Activated naive CD4-positive, alpha-beta T cell treated with Interleukin-2 at 50 U/mL for 16 hours (primary cell): ENCODE measurements at regions not wholly inside any gene's neighbourhood (a gene's known extent, or its start where the extent isn't known, plus 50 kb on each side); places are given as distances from the start of the nearest gene placed in this dataset.

Experiments
- DNase-seq: peaks from one replicate; pipeline ENCODE4 v3.0.0-alpha.2; 2020

- DNase-seq: no peak
These were observed 242.9 kb upstream of the PLEKHG7 start for GRCh38 chr12:92459850-92460249.

GRCh38 chr12:92458996-92459395, 243.8 kb upstream of the PLEKHG7 start:
- no peak for DNase-seq

- DNase-seq: no peak
These were observed 245.2 kb upstream of the PLEKHG7 start for GRCh38 chr12:92457458-92458180.

GRCh38 chr12:92452763-92453162, 250.0 kb upstream of the PLEKHG7 start:
- DNase-seq: no peak

GRCh38 chr12:92446083-92446460, 256.7 kb upstream of the PLEKHG7 start:
- no peak for DNase-seq

DNA sequence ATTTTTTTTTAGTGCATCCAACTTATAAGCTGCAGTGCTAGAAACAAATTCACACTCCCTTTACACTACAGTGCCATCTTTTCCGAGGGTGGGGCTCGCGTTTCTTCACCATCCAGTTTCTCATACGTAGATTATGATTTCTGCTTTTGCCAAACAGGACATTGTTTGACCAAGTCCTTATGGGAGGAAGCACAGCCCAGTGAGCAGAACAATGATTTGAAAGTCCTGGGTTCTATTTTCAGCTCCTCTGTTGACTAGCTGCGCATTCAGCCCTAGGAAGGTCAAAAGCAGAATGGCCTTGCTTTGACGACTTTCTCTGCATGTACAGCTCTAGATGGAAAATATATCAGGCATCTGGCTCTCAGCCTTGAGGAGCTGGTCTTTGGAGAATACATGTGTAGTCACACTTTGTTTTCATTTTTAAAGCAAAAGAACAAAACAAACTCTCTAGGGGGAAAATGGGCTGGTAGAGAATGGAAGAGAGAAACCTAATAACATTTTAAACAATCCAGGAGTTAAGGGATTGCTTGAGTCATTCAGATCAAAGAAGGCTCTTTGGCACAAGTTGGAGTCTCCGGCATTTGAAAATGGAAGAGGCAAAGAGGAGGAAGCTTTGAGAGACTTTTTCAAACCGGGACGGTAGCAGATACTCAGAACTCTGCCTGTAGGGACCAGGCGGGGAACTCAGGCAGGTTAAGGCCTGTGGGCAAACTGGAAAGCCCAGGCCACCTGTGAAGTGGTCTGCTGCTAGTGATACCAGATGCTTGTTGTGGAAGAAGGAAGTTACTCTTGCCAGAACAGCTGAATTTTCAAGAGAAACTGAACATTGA, 257.3 kb upstream of the PLEKHG7 start:
- no peak for DNase-seq

DNA sequence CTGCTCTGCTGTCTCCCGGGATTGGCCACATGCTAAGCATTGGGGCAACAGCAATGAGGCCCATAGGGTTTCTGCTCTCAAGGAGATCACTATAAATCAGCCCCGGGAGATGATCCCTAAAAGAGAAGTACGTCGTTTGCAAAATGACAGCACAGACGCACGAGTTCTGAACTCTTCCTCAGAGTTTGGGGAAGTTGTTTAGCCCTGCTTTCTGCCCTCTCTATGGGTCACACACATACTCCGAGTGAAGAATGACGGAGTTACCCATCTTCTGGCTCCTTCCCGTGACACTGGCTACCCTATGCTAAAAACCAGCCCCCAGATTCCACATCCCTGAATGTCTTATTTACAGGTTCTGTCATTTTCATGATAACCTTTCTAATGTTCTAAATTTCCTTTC, 258.0 kb upstream of the PLEKHG7 start:
- no peak for DNase-seq

- no peak for DNase-seq
These were observed 260.0 kb upstream of the PLEKHG7 start for GRCh38 chr12:92442782-92443181.

- no peak for DNase-seq
These were observed 262.7 kb upstream of the PLEKHG7 start for GRCh38 chr12:92440072-92440471.

- DNase-seq: no peak
These were observed 263.4 kb upstream of the PLEKHG7 start for GRCh38 chr12:92439420-92439805.

- no peak for DNase-seq
These were observed 264.0 kb upstream of the PLEKHG7 start for GRCh38 chr12:92438641-92439419.

- no peak for DNase-seq
These were observed 265.3 kb upstream of the PLEKHG7 start for GRCh38 chr12:92437452-92437851.

DNA sequence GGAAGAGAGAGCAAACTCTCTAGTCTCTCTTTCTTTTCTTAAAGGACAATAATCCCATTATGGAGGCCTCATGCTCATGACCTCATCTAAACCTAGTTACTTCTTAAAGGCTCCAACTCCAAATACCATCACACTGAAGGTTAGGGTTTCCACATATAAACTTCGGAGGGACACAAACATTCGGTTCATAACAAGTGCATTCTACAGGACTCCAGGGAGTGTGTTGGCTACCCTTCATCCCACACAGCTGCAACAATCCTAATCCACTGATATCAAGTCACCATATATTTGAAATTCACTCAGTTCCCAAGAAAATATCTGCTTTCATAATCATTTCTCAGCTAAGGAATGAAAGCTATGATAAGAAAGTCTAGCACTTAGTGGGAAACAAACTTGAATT, 265.9 kb upstream of the PLEKHG7 start:
- no peak for DNase-seq

- DNase-seq: no peak
These were observed 268.2 kb upstream of the PLEKHG7 start for GRCh38 chr12:92434607-92435025.

DNA sequence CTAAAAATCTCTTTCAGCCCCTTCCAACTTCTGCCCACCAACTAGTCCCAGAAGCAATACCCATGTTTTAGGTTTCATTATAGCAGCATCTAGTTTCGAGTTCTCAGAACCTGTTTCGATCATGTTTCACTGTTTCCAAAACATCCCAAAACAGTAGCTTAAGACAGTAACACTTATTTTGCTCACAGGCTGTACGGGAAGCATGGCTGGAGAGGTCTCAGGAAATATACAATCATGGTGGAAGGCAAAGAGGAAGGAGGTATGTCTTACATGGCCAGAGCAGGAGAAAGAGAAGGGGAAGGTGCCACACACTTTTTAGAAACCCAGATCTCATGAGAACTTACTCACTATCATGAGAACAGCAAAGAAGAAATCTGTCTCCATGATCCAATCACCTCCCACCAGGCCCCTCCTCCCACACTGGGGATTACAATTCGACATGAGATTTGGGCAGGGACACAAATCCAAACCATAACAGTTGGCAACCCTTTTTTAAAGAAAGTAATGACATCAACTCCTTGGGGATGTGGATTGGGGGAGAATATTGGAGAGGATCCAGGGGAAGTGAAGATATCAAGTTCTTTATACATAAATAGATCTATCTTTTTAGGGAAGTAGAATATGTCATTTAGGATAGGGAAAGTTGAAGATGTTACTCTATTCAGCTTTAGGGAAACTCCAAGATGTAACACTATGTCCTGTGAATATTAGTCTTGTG, 269.9 kb upstream of the PLEKHG7 start:
- peak; percentile 3 for DNase-seq

GRCh38 chr12:92431146-92431545, 271.6 kb upstream of the PLEKHG7 start:
- DNase-seq: no peak

GRCh38 chr12:92426332-92426731, 276.5 kb upstream of the PLEKHG7 start:
- DNase-seq: no peak

DNA sequence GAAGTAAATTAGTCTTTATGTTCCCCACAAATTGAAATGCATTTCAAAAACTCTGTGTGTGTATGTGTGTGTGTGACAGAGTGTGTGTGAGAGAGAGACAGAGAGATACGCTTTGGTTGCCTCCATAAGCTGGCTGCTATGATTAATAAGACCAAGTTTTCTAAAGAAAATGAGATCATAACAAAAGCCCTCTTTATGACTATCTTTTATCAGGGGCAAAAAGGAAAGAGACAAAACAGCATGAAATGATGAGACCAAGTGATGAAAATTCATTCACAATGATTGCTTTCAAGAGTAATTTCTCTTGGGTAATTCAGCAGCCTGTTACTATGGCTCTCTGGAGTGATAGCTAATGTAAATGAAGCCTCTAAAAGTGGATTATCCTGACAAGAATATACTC, 277.6 kb upstream of the PLEKHG7 start:
- no peak for DNase-seq

DNA sequence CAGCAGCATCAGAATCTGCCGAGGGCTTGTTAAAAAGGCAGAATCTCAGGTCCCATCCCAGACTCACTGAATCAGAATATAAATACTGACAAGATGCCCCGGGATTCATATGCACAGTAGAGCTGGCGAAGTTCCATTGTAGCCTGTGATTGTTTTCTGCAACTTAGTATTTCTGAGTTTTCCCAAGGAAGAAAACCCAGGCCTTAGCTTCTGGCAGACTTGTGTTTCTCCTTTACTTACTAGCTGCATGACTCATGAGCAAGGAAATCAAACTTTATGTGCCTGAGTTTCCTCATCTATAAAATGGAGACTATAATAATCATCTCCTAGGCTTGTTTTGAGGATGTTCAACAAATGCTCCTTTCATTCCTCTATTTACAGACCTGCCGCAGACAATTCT, 278.5 kb upstream of the PLEKHG7 start:
- DNase-seq: no peak

DNA sequence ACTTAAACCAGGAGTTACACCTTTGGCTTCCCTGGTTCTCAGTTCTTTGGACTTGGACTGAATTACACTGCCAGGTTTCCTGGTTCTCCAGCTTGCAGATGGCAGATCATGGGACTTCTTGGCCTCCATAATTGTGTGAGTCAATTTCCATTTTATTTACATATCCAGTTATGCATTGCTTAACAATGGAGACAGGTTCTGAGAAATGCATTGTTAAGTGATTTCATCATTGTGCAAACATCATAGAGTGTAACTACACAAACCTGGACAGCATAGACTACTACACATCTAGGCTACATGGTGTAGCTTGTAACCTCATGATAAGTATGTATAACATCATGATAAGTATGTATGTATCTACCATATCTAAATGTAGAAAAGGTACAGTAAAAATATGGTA, 276.1 kb upstream of the BTG1 start:
- no peak for DNase-seq

DNA sequence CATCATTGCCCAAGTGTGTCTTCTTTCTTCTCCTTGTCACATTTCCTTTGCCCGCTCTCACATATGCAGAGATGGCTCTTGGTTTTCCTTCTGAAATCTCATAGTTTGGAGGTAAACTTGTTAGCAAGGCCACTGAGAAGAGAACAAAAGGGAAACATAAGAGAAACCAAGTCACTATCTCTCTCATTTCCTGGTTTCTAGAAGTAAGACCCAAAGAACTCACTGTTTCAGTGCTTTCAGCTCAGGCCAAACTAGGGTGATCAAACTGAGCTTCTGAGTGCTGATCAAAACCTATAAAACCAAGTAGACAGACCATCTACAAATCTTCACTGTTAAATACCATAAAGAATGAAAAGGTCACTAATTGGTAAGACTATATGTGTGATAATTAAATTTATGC, 275.4 kb upstream of the BTG1 start:
- no peak for DNase-seq

GRCh38 chr12:92419201-92419600, 273.6 kb upstream of the BTG1 start:
- DNase-seq: no peak

- no peak for DNase-seq
These were observed 272.7 kb upstream of the BTG1 start for GRCh38 chr12:92418381-92418780.
